Tibial artery (tissue), 4 donors: ENCODE measurements at regions not wholly inside any gene's neighbourhood (a gene's known extent, or its start where the extent isn't known, plus 50 kb on each side); places are given as distances from the start of the nearest gene placed in this dataset.
"Not testable (repeated sequence)": the region's sequence is repeated elsewhere in the genome, so short reads cannot be mapped to it uniquely, and the experiment has no call there.

ENCODE experiments used
- DNase-seq, 2 donors: peaks; one replicate each; pipeline ENCODE4 v3.0.0-alpha.2; 2019
- H3K27ac ChIP-seq, 2 donors: fragments of 200-600 bp; sonication (generic) in 1 of 2; 1 replicate in 1 of 2; 2 replicates in 1 of 2; pipeline ENCODE4 v1.5.1; 2018 to 2019; ENCODE audit warnings: mild to moderate bottlenecking in 1 of 2
- H3K27me3 ChIP-seq, 2 donors: fragments of 200-600 bp; sonication (generic) in 1 of 2; one replicate each; pipeline versions ENCODE4 v1.5.1 to v1.6.0; 2016 to 2019
- H3K36me3 ChIP-seq, 3 donors: fragments of 200-600 bp; sonication (generic) in 2 of 3; one replicate each; pipeline ENCODE4 v1.5.1; 2016 to 2019; ENCODE audit warnings: mild to moderate bottlenecking in 2 of 3
- H3K4me1 ChIP-seq, 4 donors: fragments of 200-600 bp; sonication (generic) in 2 of 4; 1 replicate in 3 of 4; 2 replicates in 1 of 4; pipeline ENCODE4 v1.5.1; 2016 to 2019
- H3K4me3 ChIP-seq, 2 donors: fragments of 200-600 bp; sonication (generic) in 1 of 2; 1 replicate in 1 of 2; 2 replicates in 1 of 2; pipeline ENCODE4 v1.5.1; 2018 to 2019; ENCODE audit warnings: mild to moderate bottlenecking in 2 of 2
- H3K9me3 ChIP-seq, 3 donors: fragments of 200-600 bp; sonication (generic) in 1 of 3; one replicate each; pipeline ENCODE4 v1.5.1; 2016 to 2019
- intact Hi-C: fragments of 100-400 bp; cut with DNase I; formaldehyde crosslinking; loops from one replicate; pipeline ENCODE4 v1.15.0; 2023; ENCODE audit warnings: low total_unique reads
- TF ChIP-seq, protein P1 (sequence below), 2 experiments: fragments of 200-600 bp in 1 of 2; fragments of 450-650 bp in 1 of 2; IDR thresholded peaks; one replicate each; pipeline ENCODE4 v1.5.1; 2017 to 2019; ENCODE audit warnings: antibody characterized with exemption in 2 of 2, mild to moderate bottlenecking in 1 of 2, moderate library complexity in 1 of 2

DNA sequence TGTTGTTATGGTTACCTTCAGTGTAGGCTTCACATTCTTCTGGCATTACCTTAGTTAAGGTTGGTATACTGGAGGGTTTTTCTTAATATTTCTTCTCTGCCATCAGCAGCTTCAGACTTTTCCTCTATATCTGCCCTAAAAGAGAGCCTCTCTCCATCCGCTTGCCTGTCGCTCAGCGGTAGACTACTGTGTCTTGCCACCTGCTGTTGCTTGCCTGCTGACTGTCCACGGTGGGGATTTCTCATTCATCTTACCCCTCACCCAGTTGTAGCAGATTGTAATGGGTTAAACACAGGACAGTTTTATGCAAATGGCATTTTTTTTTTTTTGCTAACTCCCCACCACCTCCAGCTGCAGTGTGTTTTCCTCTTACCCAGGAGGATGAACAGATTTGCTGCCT is 577.2 kb downstream of the SLITRK5 start:
- Histone ChIP-seq H3K36me3 (no peaks in the 10 kb centered on the region), H3K4me1 (no peaks in the 10 kb centered on the region), H3K27ac (no peak overlapping the region), H3K27me3 (no peaks in the 10 kb centered on the region), H3K9me3 (no peaks in the 10 kb centered on the region), H3K4me3 (no peak overlapping the region)
- DNase-seq = no peak
- TF ChIP-seq, protein P1, sequence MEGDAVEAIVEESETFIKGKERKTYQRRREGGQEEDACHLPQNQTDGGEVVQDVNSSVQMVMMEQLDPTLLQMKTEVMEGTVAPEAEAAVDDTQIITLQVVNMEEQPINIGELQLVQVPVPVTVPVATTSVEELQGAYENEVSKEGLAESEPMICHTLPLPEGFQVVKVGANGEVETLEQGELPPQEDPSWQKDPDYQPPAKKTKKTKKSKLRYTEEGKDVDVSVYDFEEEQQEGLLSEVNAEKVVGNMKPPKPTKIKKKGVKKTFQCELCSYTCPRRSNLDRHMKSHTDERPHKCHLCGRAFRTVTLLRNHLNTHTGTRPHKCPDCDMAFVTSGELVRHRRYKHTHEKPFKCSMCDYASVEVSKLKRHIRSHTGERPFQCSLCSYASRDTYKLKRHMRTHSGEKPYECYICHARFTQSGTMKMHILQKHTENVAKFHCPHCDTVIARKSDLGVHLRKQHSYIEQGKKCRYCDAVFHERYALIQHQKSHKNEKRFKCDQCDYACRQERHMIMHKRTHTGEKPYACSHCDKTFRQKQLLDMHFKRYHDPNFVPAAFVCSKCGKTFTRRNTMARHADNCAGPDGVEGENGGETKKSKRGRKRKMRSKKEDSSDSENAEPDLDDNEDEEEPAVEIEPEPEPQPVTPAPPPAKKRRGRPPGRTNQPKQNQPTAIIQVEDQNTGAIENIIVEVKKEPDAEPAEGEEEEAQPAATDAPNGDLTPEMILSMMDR (IDR thresholded peaks at IDR 0.05) = no peak
- intact Hi-C loops = no loop called here

DNA sequence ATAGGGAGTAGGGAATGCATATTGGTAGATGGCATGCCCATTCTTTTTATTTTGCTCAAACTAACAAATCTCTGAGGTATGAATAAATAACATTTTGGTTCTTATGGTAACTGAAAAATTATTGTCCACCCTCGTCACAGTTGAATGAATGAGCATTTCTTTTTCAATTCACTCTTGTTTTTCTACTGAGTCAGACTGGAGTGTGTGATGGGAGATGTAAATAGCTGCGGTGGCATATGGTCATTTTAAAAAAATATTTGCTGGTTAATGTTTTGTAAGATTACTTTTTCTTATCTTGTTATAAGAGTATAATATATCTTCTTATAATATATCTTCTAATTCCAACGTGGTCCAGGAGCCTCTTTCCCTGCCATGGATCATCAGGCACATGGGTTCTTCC is 586.5 kb downstream of the SLITRK5 start:
- H3K4me1 ChIP-seq = no peaks in the 10 kb centered on the region
- no peaks in the 10 kb centered on the region for H3K9me3 ChIP-seq
- TF ChIP-seq, protein P1 (IDR thresholded peaks at IDR 0.05) = no peak
- H3K27ac ChIP-seq = no peak overlapping the region
- no peak for DNase-seq
- intact Hi-C loops = no loop called here
- H3K36me3 ChIP-seq = no peaks in the 10 kb centered on the region
- no peaks in the 10 kb centered on the region for H3K27me3 ChIP-seq
- no peak overlapping the region for H3K4me3 ChIP-seq

DNA sequence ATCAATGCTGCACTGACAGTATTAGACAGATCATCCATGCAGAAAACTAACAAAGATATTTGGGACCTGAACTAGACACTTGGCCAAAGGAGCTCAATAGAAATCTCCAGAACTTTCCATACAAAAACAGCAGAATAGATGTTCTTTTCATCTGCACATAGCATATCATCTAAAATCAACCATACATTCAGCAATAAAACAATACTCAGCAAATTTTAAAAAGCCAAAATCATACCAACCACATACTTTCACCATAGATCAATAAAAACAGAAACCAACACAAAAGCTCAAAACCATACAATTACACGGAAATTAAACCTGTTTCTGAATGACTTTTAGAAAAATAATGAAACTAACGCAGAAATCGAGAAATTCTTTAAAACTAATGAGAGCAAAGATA is 592.6 kb downstream of the SLITRK5 start:
- Histone ChIP-seq H3K9me3 (no peaks in the 10 kb centered on the region), H3K4me1 (no peaks in the 10 kb centered on the region), H3K27me3 (no peaks in the 10 kb centered on the region), H3K36me3 (no peaks in the 10 kb centered on the region), H3K27ac (no peak overlapping the region), H3K4me3 (no peak overlapping the region)
- TF ChIP-seq, protein P1 (IDR thresholded peaks at IDR 0.05) = no peak
- DNase-seq = no peak
- intact Hi-C loops = no loop called here

DNA sequence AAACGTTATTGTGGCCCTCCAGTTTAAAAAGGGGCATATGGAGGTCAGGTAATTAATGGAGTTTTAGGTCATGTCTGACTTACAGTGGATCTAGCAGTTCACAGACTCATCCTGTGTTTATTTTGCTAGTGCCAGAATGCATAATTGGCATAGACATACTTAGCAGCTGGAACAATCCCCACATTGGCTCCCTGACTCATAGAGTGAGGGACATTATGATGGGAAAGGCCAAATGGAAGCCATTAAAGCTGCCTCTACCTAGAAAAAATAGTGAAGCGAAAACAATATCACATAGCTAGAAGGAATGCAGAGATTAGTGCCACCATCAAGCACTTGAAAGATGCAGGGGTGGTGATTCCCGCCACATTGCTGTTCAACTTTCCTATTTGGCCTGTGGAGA is 610.7 kb downstream of the SLITRK5 start:
- Histone ChIP-seq H3K27me3 (no peaks in the 10 kb centered on the region), H3K27ac (no peak overlapping the region), H3K4me1 (no peaks in the 10 kb centered on the region), H3K36me3 (no peaks in the 10 kb centered on the region), H3K9me3 (peaks cover 0 to 5% (median 0%) of the 10 kb centered on the region in 3 donors), H3K4me3 (no peak overlapping the region)
- no peak for DNase-seq
- intact Hi-C loops = no loop called here
- TF ChIP-seq, protein P1 (IDR thresholded peaks at IDR 0.05) = no peak

DNA sequence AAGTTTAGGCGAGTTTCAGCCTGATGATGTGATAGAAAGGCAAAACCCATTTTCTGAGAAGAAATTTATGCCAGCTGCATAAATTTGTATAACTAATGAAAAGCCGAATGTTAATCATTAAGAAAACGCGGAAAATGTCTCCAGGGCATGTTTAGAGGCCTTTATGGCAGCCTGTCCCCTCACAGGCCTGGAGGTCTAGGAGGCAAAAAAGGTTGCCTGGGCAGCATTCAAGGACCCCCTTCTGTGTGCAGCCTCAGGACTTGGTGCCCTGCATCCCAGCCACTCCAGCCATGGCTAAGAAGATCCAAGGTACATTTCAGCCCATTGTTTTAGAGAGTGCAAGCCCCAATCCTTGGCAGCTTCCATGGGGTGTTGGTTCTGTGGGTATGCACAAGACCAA is 614.2 kb downstream of the SLITRK5 start:
- Histone ChIP-seq H3K4me1 (no peaks in the 10 kb centered on the region), H3K4me3 (no peak overlapping the region), H3K36me3 (no peaks in the 10 kb centered on the region), H3K27me3 (no peaks in the 10 kb centered on the region), H3K9me3 (peaks cover 0 to 5% (median 0%) of the 10 kb centered on the region in 3 donors), H3K27ac (no peak overlapping the region)
- no peak for DNase-seq
- intact Hi-C loops = no loop called here
- TF ChIP-seq, protein P1 (IDR thresholded peaks at IDR 0.05) = no peak

DNA sequence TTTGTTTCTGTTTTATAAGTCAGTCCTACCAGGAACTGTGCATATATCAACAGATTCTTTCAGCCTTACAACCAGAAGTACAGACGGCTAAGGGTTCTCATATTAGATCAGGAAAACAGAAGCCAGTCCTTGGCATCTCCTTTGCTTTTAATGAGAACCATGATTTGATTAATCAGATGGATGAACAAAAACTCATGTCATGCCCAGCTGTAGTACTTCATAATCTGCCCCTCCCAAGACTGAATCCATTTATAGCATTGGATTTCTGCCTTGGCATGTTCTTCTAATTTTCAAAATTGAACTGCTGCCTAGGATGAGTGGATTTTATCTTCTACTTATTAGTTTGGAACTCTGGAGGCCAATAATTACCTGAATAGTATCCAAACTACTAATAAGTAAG is 617.2 kb downstream of the SLITRK5 start:
- TF ChIP-seq, protein P1 (IDR thresholded peaks at IDR 0.05) = no peak
- Histone ChIP-seq H3K4me3 (no peak overlapping the region), H3K4me1 (no peaks in the 10 kb centered on the region), H3K27ac (no peak overlapping the region), H3K36me3 (no peaks in the 10 kb centered on the region), H3K27me3 (no peaks in the 10 kb centered on the region), H3K9me3 (peaks cover 0 to 5% (median 0%) of the 10 kb centered on the region in 3 donors)
- intact Hi-C loops = no loop called here
- no peak for DNase-seq

DNA sequence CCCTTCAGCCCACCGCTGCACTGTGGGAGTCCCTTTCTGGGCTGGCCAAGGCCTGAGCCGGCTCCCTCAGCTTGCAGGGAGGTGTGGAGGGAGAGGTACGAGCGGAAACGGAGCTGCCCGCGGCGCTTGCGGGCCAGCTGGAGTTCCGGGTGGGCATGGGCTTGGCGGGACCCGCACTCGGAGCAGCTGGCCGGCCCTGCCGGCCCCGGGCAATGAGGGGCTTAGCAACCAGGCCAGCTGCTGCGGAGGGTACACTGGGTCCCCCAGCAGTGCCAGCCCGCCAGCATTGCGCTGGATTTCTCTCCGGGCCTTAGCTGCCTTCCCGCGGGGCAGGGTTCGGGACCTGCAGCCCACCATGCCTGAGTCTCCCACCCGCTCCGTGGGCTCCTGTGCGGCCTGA is 620.6 kb downstream of the SLITRK5 start:
- H3K27me3 ChIP-seq, intact Hi-C loops, H3K27ac ChIP-seq, H3K4me1 ChIP-seq, H3K9me3 ChIP-seq, H3K36me3 ChIP-seq, H3K4me3 ChIP-seq: not testable (repeated sequence)
- DNase-seq = peak in 1 of 2 donors; percentile 58
